ENCODE measurements at regions not wholly inside any gene's neighbourhood (a gene's known extent, or its start where the extent isn't known, plus 50 kb on each side); places are given as distances from the start of the nearest gene placed in this dataset.

GRCh38 chr10:120735773-120736371 is 115.3 kb upstream of the WDR11 start:
- no peak for TF ChIP-seq MAX (IDR thresholded peaks at IDR 0.05; ENCODE audit: low read depth, low read length)
- TF ChIP-seq, protein P1, sequence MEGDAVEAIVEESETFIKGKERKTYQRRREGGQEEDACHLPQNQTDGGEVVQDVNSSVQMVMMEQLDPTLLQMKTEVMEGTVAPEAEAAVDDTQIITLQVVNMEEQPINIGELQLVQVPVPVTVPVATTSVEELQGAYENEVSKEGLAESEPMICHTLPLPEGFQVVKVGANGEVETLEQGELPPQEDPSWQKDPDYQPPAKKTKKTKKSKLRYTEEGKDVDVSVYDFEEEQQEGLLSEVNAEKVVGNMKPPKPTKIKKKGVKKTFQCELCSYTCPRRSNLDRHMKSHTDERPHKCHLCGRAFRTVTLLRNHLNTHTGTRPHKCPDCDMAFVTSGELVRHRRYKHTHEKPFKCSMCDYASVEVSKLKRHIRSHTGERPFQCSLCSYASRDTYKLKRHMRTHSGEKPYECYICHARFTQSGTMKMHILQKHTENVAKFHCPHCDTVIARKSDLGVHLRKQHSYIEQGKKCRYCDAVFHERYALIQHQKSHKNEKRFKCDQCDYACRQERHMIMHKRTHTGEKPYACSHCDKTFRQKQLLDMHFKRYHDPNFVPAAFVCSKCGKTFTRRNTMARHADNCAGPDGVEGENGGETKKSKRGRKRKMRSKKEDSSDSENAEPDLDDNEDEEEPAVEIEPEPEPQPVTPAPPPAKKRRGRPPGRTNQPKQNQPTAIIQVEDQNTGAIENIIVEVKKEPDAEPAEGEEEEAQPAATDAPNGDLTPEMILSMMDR (IDR thresholded peaks at IDR 0.05; ENCODE audit: low read depth, low read length): peak; percentile 60
- peak; percentile 32 for DNase-seq (ENCODE audit: low read depth)
- no peak overlapping the region for H3K4me3 ChIP-seq (ENCODE audit: low read depth, low read length)

GRCh38 chr10:120736377-120736776 is 114.8 kb upstream of the WDR11 start:
- no peak for DNase-seq (ENCODE audit: low read depth)
- no peak overlapping the region for H3K4me3 ChIP-seq (ENCODE audit: low read depth, low read length)
- TF ChIP-seq POLR2A (IDR thresholded peaks at IDR 0.05; ENCODE audit: extremely low read depth, insufficient read length) (no peak), MYC (IDR thresholded peaks at IDR 0.05; ENCODE audit: low read depth, low read length) (no peak), MAX (IDR thresholded peaks at IDR 0.05; ENCODE audit: low read depth, low read length) (no peak)
- TF ChIP-seq, protein P1 (IDR thresholded peaks at IDR 0.05; ENCODE audit: low read depth, low read length): no peak

- H3K4me3 ChIP-seq (ENCODE audit: low read depth, low read length): no peak overlapping the region
- TF ChIP-seq POLR2A (IDR thresholded peaks at IDR 0.05; ENCODE audit: extremely low read depth, insufficient read length): no peak
- TF ChIP-seq MAX (IDR thresholded peaks at IDR 0.05; ENCODE audit: low read depth, low read length): no peak
- TF ChIP-seq, protein P1 (IDR thresholded peaks at IDR 0.05; ENCODE audit: low read depth, low read length): no peak
- DNase-seq (ENCODE audit: low read depth): no peak
These were observed 112.5 kb upstream of the WDR11 start for GRCh38 chr10:120738658-120739057.

GRCh38 chr10:120741396-120741795 is 109.8 kb upstream of the WDR11 start:
- TF ChIP-seq MYC (IDR thresholded peaks at IDR 0.05; ENCODE audit: low read depth, low read length): no peak
- TF ChIP-seq POLR2A (IDR thresholded peaks at IDR 0.05; ENCODE audit: extremely low read depth, insufficient read length): no peak
- no peak for TF ChIP-seq MAX (IDR thresholded peaks at IDR 0.05; ENCODE audit: low read depth, low read length)
- TF ChIP-seq, protein P1 (IDR thresholded peaks at IDR 0.05; ENCODE audit: low read depth, low read length): no peak
- DNase-seq (ENCODE audit: low read depth): no peak
- H3K4me3 ChIP-seq (ENCODE audit: low read depth, low read length): no peak overlapping the region

- no peak overlapping the region for H3K4me3 ChIP-seq (ENCODE audit: low read depth, low read length)
- DNase-seq (ENCODE audit: low read depth): no peak
- no peak for TF ChIP-seq POLR2A (IDR thresholded peaks at IDR 0.05; ENCODE audit: extremely low read depth, insufficient read length)
- no peak for TF ChIP-seq MYC (IDR thresholded peaks at IDR 0.05; ENCODE audit: low read depth, low read length)
- TF ChIP-seq, protein P1 (IDR thresholded peaks at IDR 0.05; ENCODE audit: low read depth, low read length): no peak
- no peak for TF ChIP-seq MAX (IDR thresholded peaks at IDR 0.05; ENCODE audit: low read depth, low read length)
These were observed 108.8 kb upstream of the WDR11 start for GRCh38 chr10:120742373-120742772.

DNA sequence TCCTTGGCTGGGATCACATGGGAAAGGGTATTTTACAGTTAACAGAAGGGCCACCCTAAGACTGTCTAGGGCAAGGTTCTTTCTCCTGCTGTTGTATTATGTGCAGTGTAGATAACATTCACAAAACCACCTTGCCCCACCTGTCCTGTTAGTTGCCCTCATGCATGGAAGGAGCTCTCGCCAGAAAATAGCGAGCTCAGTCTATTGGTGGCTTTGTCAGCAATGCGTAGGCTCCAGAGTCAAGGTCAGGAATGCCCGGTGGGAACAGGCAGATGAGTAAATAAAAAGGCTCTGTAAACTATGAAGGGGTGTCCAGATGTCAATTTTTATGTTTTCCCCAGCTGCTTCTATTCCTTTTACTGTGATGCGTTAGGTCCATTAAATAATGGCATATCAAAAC is 107.1 kb upstream of the WDR11 start:
- no peak overlapping the region for H3K4me3 ChIP-seq (ENCODE audit: low read depth, low read length)
- no peak for TF ChIP-seq MYC (IDR thresholded peaks at IDR 0.05; ENCODE audit: low read depth, low read length)
- no peak for TF ChIP-seq POLR2A (IDR thresholded peaks at IDR 0.05; ENCODE audit: extremely low read depth, insufficient read length)
- no peak for TF ChIP-seq MAX (IDR thresholded peaks at IDR 0.05; ENCODE audit: low read depth, low read length)
- TF ChIP-seq, protein P1 (IDR thresholded peaks at IDR 0.05; ENCODE audit: low read depth, low read length): no peak
- no peak for DNase-seq (ENCODE audit: low read depth)
